IMR-90 (cell line): ENCODE measurements at regions not wholly inside any gene's neighbourhood (a gene's known extent, or its start where the extent isn't known, plus 50 kb on each side); places are given as distances from the start of the nearest gene placed in this dataset.

Source experiments
- ATAC-seq: fragments of 200-7000 bp; cut with Tn5 transposase; 2 replicates; pipeline ENCODE4 v1.9.1; 2020; ENCODE audit warnings: low read depth, mild to moderate bottlenecking, moderate library complexity
- BruUV-seq: library from RNA; stranded (reverse); fragments of 400-500 nt; replicated peaks from 2 replicates; lab custom pipeline; 2021; lab: Mats Ljungman, UMichigan
- CTCF ChIA-PET: fragments of 300-600 bp; formaldehyde crosslinking; extraction: SDS; loops from one replicate; lab custom pipeline; 2021; ENCODE audit warnings: antibody characterized with exemption; lab: Yijun Ruan, JAX
- POLR2A ChIA-PET: fragments of 300-600 bp; sonication (Branson Sonifier 250); formaldehyde crosslinking; loops from one replicate; lab custom pipeline; 2022; ENCODE audit warnings: antibody characterized with exemption; ENCODE audit not compliant: unreplicated experiment; lab: Charles Lee
- DNase-seq: peaks from one replicate; pipeline ENCODE4 v3.0.0; 2013
- H2AFZ ChIP-seq: replicated peaks from 2 replicates; pipeline ENCODE3; 2013; ENCODE audit warnings: low read length, mild to moderate bottlenecking; ENCODE audit not compliant: poor library complexity
- H2AK5ac ChIP-seq: 2 replicates; pipeline ENCODE4 v1.6.1; 2013; ENCODE audit warnings: low read depth, low read length, inconsistent platforms
- H2AK9ac ChIP-seq: replicated peaks from 2 replicates; pipeline ENCODE3; 2013; ENCODE audit warnings: mild to moderate bottlenecking, low read depth, low read length, moderate library complexity; ENCODE audit not compliant: poor library complexity
- H2BK120ac ChIP-seq: 2 replicates; pipeline ENCODE4 v1.6.1; 2013; ENCODE audit warnings: low read depth, low read length, inconsistent platforms
- H2BK15ac ChIP-seq: 3 replicates; pipeline ENCODE4 v1.6.1; 2013; ENCODE audit warnings: low read depth, low read length, inconsistent platforms
- H2BK20ac ChIP-seq: 2 replicates; pipeline ENCODE4 v1.6.1; 2013; ENCODE audit warnings: low read depth, mild to moderate bottlenecking, inconsistent platforms, low read length, moderate library complexity
- H2BK5ac ChIP-seq: 2 replicates; pipeline ENCODE4 v1.6.1; 2013; ENCODE audit warnings: mild to moderate bottlenecking, low read depth, low read length, inconsistent platforms; ENCODE audit not compliant: poor library complexity, severe bottlenecking
- H3K14ac ChIP-seq: replicated peaks from 2 replicates; pipeline ENCODE4 v1.6.1; 2013; ENCODE audit warnings: low read depth, low read length, inconsistent platforms
- H3K18ac ChIP-seq: 2 replicates; pipeline ENCODE4 v1.6.1; 2013; ENCODE audit warnings: low read depth, low read length, control low read depth
- H3K23ac ChIP-seq: 2 replicates; pipeline ENCODE4 v1.6.1; 2013; ENCODE audit warnings: low read depth, low read length, inconsistent platforms
- H3K27ac ChIP-seq: 2 replicates; pipeline ENCODE4 v1.5.1; 2013; ENCODE audit warnings: mild to moderate bottlenecking, control low read depth, low read length; ENCODE audit not compliant: insufficient read depth
- H3K27me3 ChIP-seq: 2 replicates; pipeline ENCODE4 v1.6.1; 2013; ENCODE audit warnings: low read length; ENCODE audit not compliant: control insufficient read depth, insufficient read depth
- H3K36me3 ChIP-seq: 2 replicates; pipeline ENCODE4 v1.6.1; 2013; ENCODE audit warnings: low read length, mixed read lengths; ENCODE audit not compliant: control insufficient read depth, insufficient read depth
- H3K4ac ChIP-seq: 2 replicates; pipeline ENCODE4 v1.6.1; 2013; ENCODE audit warnings: low read depth, low read length, inconsistent platforms
- H3K4me1 ChIP-seq: 2 replicates; pipeline ENCODE4 v1.6.1; 2013; ENCODE audit warnings: low read length, mixed read lengths; ENCODE audit not compliant: control insufficient read depth, insufficient read depth
- H3K4me2 ChIP-seq: 2 replicates; pipeline ENCODE4 v1.6.1; 2013; ENCODE audit warnings: low read depth, mild to moderate bottlenecking, control low read depth, low read length, moderate library complexity
- H3K4me3 ChIP-seq: 2 replicates; pipeline ENCODE4 v1.5.1; 2013; ENCODE audit warnings: low read depth, mild to moderate bottlenecking, control low read depth, low read length, moderate library complexity; ENCODE audit not compliant: insufficient read depth
- H3K56ac ChIP-seq: 2 replicates; pipeline ENCODE4 v1.6.1; 2013; ENCODE audit warnings: low read length, inconsistent platforms; ENCODE audit not compliant: insufficient read depth; ENCODE audit errors: extremely low read depth
- H3K79me1 ChIP-seq, 2 experiments: 2 replicates each; pipeline ENCODE4 v1.6.1; 2013; ENCODE audit warnings: low read length in 2 of 2, inconsistent platforms in 1 of 2, low read depth in 1 of 2
- H3K9ac ChIP-seq: 2 replicates; pipeline ENCODE4 v1.6.1; 2013; ENCODE audit warnings: low read depth, low read length, control low read depth
- H3K9me1 ChIP-seq: 2 replicates; pipeline ENCODE4 v1.6.1; 2013; ENCODE audit warnings: low read length, inconsistent platforms; ENCODE audit not compliant: insufficient read depth
- H3K9me3 ChIP-seq: 2 replicates; pipeline ENCODE4 v1.6.1; 2013; ENCODE audit warnings: low read length; ENCODE audit not compliant: control insufficient read depth, insufficient read depth
- H4K20me1 ChIP-seq: 2 replicates; pipeline ENCODE4 v1.6.1; 2013; ENCODE audit warnings: low read length, inconsistent platforms; ENCODE audit not compliant: insufficient read depth
- H4K5ac ChIP-seq: 2 replicates; pipeline ENCODE4 v1.6.1; 2013; ENCODE audit warnings: mild to moderate bottlenecking, low read depth, low read length, control low read depth
- H4K8ac ChIP-seq, 2 experiments: 2 replicates each; pipeline ENCODE4 v1.6.1; 2013; ENCODE audit warnings: low read depth in 2 of 2, low read length in 2 of 2, control low read depth in 1 of 2, inconsistent platforms in 1 of 2
- H4K91ac ChIP-seq: 2 replicates; pipeline ENCODE4 v1.6.1; 2013; ENCODE audit warnings: low read depth, low read length, inconsistent platforms; ENCODE audit not compliant: insufficient read depth
- RFX5 ChIP-seq: IDR thresholded peaks from 2 replicates; pipeline ENCODE4 v1.8.0; 2012; ENCODE audit warnings: low read depth, mild to moderate bottlenecking, low read length, moderate library complexity
- SMC3 ChIP-seq: fragments of 150-350 bp; IDR thresholded peaks from 2 replicates; pipeline ENCODE4 v1.6.1; 2016; ENCODE audit warnings: low read depth, mild to moderate bottlenecking, antibody characterized with exemption, low read length, moderate library complexity
- WGBS, 2 experiments: methylation state at CpG; one replicate each; pipeline versions ENCODE4 v1.1.5 to v1.1.7; 2013; ENCODE audit warnings: missing lambda C conversion rate in 2 of 2; ENCODE audit not compliant: insufficient read length in 1 of 2; ENCODE audit errors: extremely low coverage in 2 of 2; 5-methylcytosine and 5-hydroxymethylcytosine counted together
- dilution Hi-C: fragments of 300-500 bp; cut with HindIII; formaldehyde crosslinking; loops from one replicate; pipeline ENCODE4 v1.14.3; 2018; ENCODE audit warnings: low sequenced_read_pairs; ENCODE audit not compliant: unreplicated experiment
- in situ Hi-C: fragments of 300-500 bp; cut with MboI; formaldehyde crosslinking; loops from 3 replicates; pipeline ENCODE4 v1.14.3; 2019; ENCODE audit warnings: low sequenced_read_pairs, inconsistent platforms, mixed read lengths
- intact Hi-C: fragments of 100-400 bp; cut with micrococcal nuclease; formaldehyde crosslinking; loops from 2 replicates; pipeline ENCODE4 v1.10.0; 2022
- TF ChIP-seq, protein P1 (sequence below): conservative IDR thresholded peaks from 2 replicates; pipeline ENCODE4 v1.5.1; 2012; ENCODE audit warnings: mild to moderate bottlenecking, low read depth, low read length, improper control_type of control experiment

DNA sequence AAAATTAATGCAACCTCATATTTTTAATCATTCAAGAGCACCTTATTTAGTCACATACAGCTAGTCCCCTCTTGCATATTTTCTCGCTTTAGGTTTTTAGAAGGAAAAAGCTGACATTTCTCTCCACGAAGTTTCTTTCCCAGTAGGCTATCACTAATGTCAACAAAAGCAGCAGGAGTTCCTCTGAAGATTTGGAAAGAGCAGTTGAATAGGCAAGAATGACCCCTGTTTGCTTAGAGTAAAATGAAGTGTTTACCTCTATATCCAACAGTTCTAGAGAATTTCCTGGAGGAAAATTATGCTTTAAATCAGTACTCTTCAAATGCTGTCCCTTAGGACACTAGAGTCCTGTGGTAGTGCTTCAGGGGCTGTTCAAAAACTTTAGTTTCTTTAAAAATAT, 188.1 kb upstream of the PRKD1 start:
- Histone ChIP-seq H3K36me3 (no peaks in the 10 kb centered on the region), H3K14ac (no peak overlapping the region), H3K9me3 (no peaks in the 10 kb centered on the region), H3K27me3 (no peaks in the 10 kb centered on the region), H2BK15ac (no peak overlapping the region), H3K4me1 (no peaks in the 10 kb centered on the region; the same call in 1 of the 2 replicates), H4K20me1 (no peaks in the 10 kb centered on the region), H3K56ac (no peak overlapping the region), H2BK120ac (no peak overlapping the region), H4K91ac (no peak overlapping the region), H3K18ac (no peak overlapping the region), H3K79me1 (no peaks in the 10 kb centered on the region), H3K9ac (no peak overlapping the region), H2BK5ac (no peak overlapping the region), H2AFZ (no peak overlapping the region), H3K9me1 (no peaks in the 10 kb centered on the region), H4K8ac (no peak overlapping the region), H4K5ac (no peak overlapping the region), H3K4ac (no peak overlapping the region), H3K4me2 (no peak overlapping the region), H3K27ac (no peak overlapping the region), H2AK5ac (no peak overlapping the region), H2BK20ac (no peak overlapping the region), H3K4me3 (no peak overlapping the region), H2AK9ac (no peak overlapping the region), H3K23ac (no peak overlapping the region)
- no CpG with 5 or more reads among the region's 2 CpGs for WGBS, 2 experiments
- TF ChIP-seq, protein P1, sequence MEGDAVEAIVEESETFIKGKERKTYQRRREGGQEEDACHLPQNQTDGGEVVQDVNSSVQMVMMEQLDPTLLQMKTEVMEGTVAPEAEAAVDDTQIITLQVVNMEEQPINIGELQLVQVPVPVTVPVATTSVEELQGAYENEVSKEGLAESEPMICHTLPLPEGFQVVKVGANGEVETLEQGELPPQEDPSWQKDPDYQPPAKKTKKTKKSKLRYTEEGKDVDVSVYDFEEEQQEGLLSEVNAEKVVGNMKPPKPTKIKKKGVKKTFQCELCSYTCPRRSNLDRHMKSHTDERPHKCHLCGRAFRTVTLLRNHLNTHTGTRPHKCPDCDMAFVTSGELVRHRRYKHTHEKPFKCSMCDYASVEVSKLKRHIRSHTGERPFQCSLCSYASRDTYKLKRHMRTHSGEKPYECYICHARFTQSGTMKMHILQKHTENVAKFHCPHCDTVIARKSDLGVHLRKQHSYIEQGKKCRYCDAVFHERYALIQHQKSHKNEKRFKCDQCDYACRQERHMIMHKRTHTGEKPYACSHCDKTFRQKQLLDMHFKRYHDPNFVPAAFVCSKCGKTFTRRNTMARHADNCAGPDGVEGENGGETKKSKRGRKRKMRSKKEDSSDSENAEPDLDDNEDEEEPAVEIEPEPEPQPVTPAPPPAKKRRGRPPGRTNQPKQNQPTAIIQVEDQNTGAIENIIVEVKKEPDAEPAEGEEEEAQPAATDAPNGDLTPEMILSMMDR = no peak
- TF ChIP-seq SMC3 (no peak), RFX5 (no peak)
- intact Hi-C loops = loop anchor here (10.0 kb wide), 1 partner anchor 571 kb away; no protein-coding TSS in a partner anchor
- in situ Hi-C loops = no loop called here
- peak; percentile 32; the same call in 1 of the 2 replicates for ATAC-seq
- DNase-seq = no peak
- BruUV-seq = no TSS peak
- dilution Hi-C loops = no loop called here
- CTCF ChIA-PET = no interaction called here
- POLR2A ChIA-PET = no interaction called here
